ENCODE measurements at regions not wholly inside any gene's neighbourhood (a gene's known extent, or its start where the extent isn't known, plus 50 kb on each side); places are given as distances from the start of the nearest gene placed in this dataset.
"Not testable (repeated sequence)": the region's sequence is repeated elsewhere in the genome, so short reads cannot be mapped to it uniquely, and the experiment has no call there.

DNA sequence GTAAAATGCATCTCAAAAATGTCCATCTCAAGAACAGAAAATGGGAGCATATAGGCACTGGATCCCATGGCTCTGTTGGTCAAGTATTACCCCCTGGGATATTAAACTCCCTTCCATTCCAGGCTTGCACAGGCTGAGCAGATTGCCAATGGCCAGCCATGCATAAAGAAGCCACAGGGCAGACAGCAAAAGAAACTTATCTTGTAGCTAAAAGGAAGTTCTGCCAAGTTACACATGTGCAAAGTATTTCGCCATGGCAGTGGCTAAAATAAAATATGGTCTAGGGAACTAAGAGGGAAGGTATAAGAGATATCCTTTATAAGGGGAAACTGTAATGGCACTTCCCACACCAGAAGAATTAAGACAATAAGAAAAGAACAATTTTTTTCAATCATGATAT lies 415.6 kb upstream of the BTBD3 start:
- H3K4me3 Mint-ChIP-seq = no peak overlapping the region
- no peaks in the 10 kb centered on the region for H3K4me1 Mint-ChIP-seq
- no peaks in the 10 kb centered on the region for H3K36me3 Mint-ChIP-seq (ENCODE audit: low read depth)
- no peak overlapping the region for H3K27ac Mint-ChIP-seq
- H3K27me3 Mint-ChIP-seq = no peaks in the 10 kb centered on the region
- H3K9me3 Mint-ChIP-seq = no peaks in the 10 kb centered on the region
- intact Hi-C loops (cut with micrococcal nuclease) = no loop called here
- DNase-seq = no peak

GRCh38 chr20:11502671-11503070 lies 415.0 kb upstream of the BTBD3 start:
- Mint-ChIP-seq H3K4me3 (no peak overlapping the region), H3K9me3 (no peaks in the 10 kb centered on the region), H3K27ac (no peak overlapping the region), H3K36me3 (ENCODE audit: low read depth) (no peaks in the 10 kb centered on the region), H3K4me1 (no peaks in the 10 kb centered on the region), H3K27me3 (no peaks in the 10 kb centered on the region)
- DNase-seq = no peak
- intact Hi-C loops (cut with micrococcal nuclease) = no loop called here

DNA sequence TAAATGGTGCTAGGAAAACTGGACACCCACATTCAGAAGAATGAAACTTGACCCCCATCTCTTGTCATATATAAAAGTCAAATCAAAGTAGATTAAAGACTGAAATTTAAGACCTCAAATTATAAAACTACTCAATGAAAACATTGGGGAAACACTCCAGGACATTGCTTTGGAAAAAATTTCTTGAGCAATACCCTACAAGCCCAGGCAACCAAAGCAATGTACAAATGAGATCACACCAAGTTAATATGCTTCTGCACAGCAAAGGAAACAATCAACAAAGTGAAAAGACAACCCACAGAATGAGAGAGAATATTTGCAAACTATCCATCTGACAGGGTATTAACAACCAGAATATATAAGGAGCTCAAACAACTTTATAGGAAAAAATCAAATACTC lies 407.9 kb upstream of the BTBD3 start:
- Mint-ChIP-seq H3K27me3 (no peaks in the 10 kb centered on the region), H3K9me3 (no peaks in the 10 kb centered on the region)

GRCh38 chr20:11511821-11512220 lies 405.9 kb upstream of the BTBD3 start:
- Mint-ChIP-seq H3K27me3 (no peaks in the 10 kb centered on the region), H3K36me3 (ENCODE audit: low read depth) (no peaks in the 10 kb centered on the region), H3K4me1 (no peaks in the 10 kb centered on the region), H3K27ac (no peak overlapping the region), H3K9me3 (no peaks in the 10 kb centered on the region), H3K4me3 (no peak overlapping the region)
- intact Hi-C loops (cut with micrococcal nuclease) = no loop called here
- no peak for DNase-seq

More for the DNA sequence above, 407.9 kb upstream of the BTBD3 start:
- H3K36me3 Mint-ChIP-seq (ENCODE audit: low read depth) = no peaks in the 10 kb centered on the region
- intact Hi-C loops (cut with micrococcal nuclease) = no loop called here
- no peaks in the 10 kb centered on the region for H3K4me1 Mint-ChIP-seq
- H3K27ac Mint-ChIP-seq = no peak overlapping the region
- no peak overlapping the region for H3K4me3 Mint-ChIP-seq
- DNase-seq = no peak

- H3K9me3 Mint-ChIP-seq; H3K36me3 Mint-ChIP-seq (ENCODE audit: low read depth); intact Hi-C loops (cut with micrococcal nuclease); H3K27me3 Mint-ChIP-seq; H3K4me3 Mint-ChIP-seq; DNase-seq; H3K27ac Mint-ChIP-seq; H3K4me1 Mint-ChIP-seq: not testable (repeated sequence)
Observed at GRCh38 chr20:11513241-11513745, 404.4 kb upstream of the BTBD3 start.

DNA sequence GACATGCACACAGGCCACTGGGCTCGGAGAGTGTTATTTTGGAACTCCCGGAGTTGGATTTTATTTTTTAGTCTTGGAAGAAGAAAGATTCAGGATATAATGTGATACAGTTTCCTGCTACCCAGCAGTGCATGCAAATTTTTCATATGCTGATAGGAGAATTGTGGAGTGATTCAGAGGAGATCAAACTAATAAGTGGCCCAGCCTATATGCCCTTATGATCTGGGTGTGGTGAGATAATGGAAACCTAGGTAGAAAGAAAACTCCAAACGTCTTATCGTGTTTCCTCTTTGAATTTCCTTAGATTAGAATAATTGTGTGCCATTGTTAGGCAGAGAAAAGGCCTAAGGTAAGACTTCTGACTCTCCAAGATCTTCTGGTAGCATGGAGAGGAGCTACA lies 401.2 kb upstream of the BTBD3 start:
- Mint-ChIP-seq H3K9me3 (no peaks in the 10 kb centered on the region), H3K4me1 (no peaks in the 10 kb centered on the region), H3K27ac (no peak overlapping the region), H3K36me3 (ENCODE audit: low read depth) (no peaks in the 10 kb centered on the region), H3K27me3 (no peaks in the 10 kb centered on the region), H3K4me3 (no peak overlapping the region)
- DNase-seq = no peak
- intact Hi-C loops (cut with micrococcal nuclease) = no loop called here

- no peaks in the 10 kb centered on the region for H3K36me3 Mint-ChIP-seq (ENCODE audit: low read depth)
- intact Hi-C loops (cut with micrococcal nuclease) = no loop called here
- no peak overlapping the region for H3K4me3 Mint-ChIP-seq
- peaks cover 3% of the 10 kb centered on the region for H3K9me3 Mint-ChIP-seq
- H3K4me1 Mint-ChIP-seq = no peaks in the 10 kb centered on the region
- H3K27me3 Mint-ChIP-seq = no peaks in the 10 kb centered on the region
- H3K27ac Mint-ChIP-seq = no peak overlapping the region
- DNase-seq = no peak
Observed at GRCh38 chr20:11520596-11520995, 397.1 kb upstream of the BTBD3 start.

GRCh38 chr20:11521476-11522365 lies 396.0 kb upstream of the BTBD3 start:
- intact Hi-C loops (cut with micrococcal nuclease) = no loop called here
- Mint-ChIP-seq H3K9me3 (peaks cover 6% of the 10 kb centered on the region), H3K27me3 (no peaks in the 10 kb centered on the region), H3K36me3 (ENCODE audit: low read depth) (no peaks in the 10 kb centered on the region), H3K4me1 (no peaks in the 10 kb centered on the region), H3K27ac (no peak overlapping the region), H3K4me3 (no peak overlapping the region)
- DNase-seq = no peak

GRCh38 chr20:11522366-11522741 lies 395.3 kb upstream of the BTBD3 start:
- H3K27me3 Mint-ChIP-seq = no peaks in the 10 kb centered on the region
- no peak overlapping the region for H3K4me3 Mint-ChIP-seq
- H3K36me3 Mint-ChIP-seq (ENCODE audit: low read depth) = no peaks in the 10 kb centered on the region
- peaks cover 7% of the 10 kb centered on the region for H3K9me3 Mint-ChIP-seq
- H3K27ac Mint-ChIP-seq = no peak overlapping the region
- no peak for DNase-seq
- intact Hi-C loops (cut with micrococcal nuclease) = no loop called here
- H3K4me1 Mint-ChIP-seq = no peaks in the 10 kb centered on the region

- intact Hi-C loops (cut with micrococcal nuclease) = no loop called here
- H3K27me3 Mint-ChIP-seq = no peaks in the 10 kb centered on the region
- no peaks in the 10 kb centered on the region for H3K4me1 Mint-ChIP-seq
- no peak overlapping the region for H3K4me3 Mint-ChIP-seq
- no peak overlapping the region for H3K27ac Mint-ChIP-seq
- H3K36me3 Mint-ChIP-seq (ENCODE audit: low read depth) = no peaks in the 10 kb centered on the region
- peaks cover 17% of the 10 kb centered on the region for H3K9me3 Mint-ChIP-seq
- DNase-seq = no peak
Observed at GRCh38 chr20:11529047-11529446, 388.6 kb upstream of the BTBD3 start.

DNA sequence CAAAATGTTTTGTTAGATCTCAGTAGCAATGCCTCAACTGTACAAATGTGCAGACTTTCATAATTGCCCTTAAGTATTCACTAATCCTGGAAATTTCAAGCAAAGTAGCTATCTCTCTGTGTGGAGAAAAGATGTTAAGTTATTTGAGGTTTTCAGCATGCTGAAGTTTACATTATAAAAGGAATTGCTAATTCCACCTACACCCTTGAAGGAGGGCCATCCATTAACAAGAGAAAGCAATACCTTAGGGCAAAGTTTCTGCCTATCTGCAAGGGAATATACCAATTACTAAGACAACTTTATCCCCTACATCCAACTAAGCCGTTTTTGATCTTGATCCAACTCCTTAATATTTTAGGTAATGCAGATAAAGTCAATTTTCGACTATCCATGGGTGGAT lies 380.7 kb upstream of the BTBD3 start:
- DNase-seq = no peak
- no peaks in the 10 kb centered on the region for H3K27me3 Mint-ChIP-seq
- no peaks in the 10 kb centered on the region for H3K4me1 Mint-ChIP-seq
- H3K4me3 Mint-ChIP-seq = no peak overlapping the region
- no peak overlapping the region for H3K27ac Mint-ChIP-seq
- H3K36me3 Mint-ChIP-seq (ENCODE audit: low read depth) = no peaks in the 10 kb centered on the region
- no peaks in the 10 kb centered on the region for H3K9me3 Mint-ChIP-seq
- intact Hi-C loops (cut with micrococcal nuclease) = no loop called here

DNA sequence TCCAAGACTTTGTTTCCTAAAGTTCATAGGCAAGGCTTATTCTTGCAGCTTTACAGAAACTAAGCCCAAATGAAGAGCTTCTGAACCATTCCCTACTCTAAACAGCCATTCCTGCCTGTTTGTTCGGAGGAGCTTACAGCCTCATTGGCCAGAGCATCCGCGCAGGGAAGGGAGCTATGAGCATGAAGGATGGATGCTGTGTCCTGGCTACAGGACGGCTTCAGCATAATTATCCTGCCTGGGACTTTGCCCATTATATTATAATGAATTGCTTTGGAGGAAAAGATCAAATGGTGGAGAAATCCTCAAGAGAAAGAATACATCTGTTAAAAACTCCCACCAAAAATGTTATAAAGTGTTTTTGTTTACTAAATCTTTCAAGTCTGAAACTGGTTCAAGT lies 378.2 kb upstream of the BTBD3 start:
- H3K27me3 Mint-ChIP-seq = no peaks in the 10 kb centered on the region
- H3K4me1 Mint-ChIP-seq = no peaks in the 10 kb centered on the region
- intact Hi-C loops (cut with micrococcal nuclease) = no loop called here
- no peak for DNase-seq
- no peak overlapping the region for H3K27ac Mint-ChIP-seq
- no peak overlapping the region for H3K4me3 Mint-ChIP-seq
- H3K9me3 Mint-ChIP-seq = no peaks in the 10 kb centered on the region
- H3K36me3 Mint-ChIP-seq (ENCODE audit: low read depth) = no peaks in the 10 kb centered on the region

DNA sequence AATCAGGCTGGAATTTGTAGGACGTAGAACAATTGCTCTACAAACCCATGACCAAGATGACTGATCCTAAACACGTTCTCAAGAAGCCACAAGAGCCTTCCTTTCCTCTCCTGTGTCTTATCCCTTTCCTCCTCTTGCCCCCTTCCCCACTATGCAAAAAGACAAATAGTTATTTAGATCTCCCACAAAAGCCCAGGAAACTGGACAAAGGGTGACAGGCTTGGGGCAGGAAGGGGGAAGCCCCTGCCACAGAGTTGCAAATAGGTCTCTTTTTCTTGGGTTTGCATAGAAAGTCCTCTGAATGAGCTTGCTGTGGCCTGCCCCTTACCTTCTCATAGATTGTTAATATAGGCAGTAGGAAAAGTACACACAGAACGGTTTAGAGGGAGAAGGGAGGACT lies 377.1 kb upstream of the BTBD3 start:
- no peaks in the 10 kb centered on the region for H3K9me3 Mint-ChIP-seq
- no peak overlapping the region for H3K4me3 Mint-ChIP-seq
- no peaks in the 10 kb centered on the region for H3K4me1 Mint-ChIP-seq
- DNase-seq = no peak
- intact Hi-C loops (cut with micrococcal nuclease) = no loop called here
- no peak overlapping the region for H3K27ac Mint-ChIP-seq
- H3K27me3 Mint-ChIP-seq = no peaks in the 10 kb centered on the region
- no peaks in the 10 kb centered on the region for H3K36me3 Mint-ChIP-seq (ENCODE audit: low read depth)

GRCh38 chr20:11542645-11543044 lies 375.0 kb upstream of the BTBD3 start:
- Mint-ChIP-seq H3K27me3 (no peaks in the 10 kb centered on the region), H3K4me1 (no peaks in the 10 kb centered on the region)
- intact Hi-C loops (cut with micrococcal nuclease) = no loop called here

More at GRCh38 chr20:11542645-11543044, 375.0 kb upstream of the BTBD3 start:
- Mint-ChIP-seq H3K27ac (no peak overlapping the region), H3K36me3 (ENCODE audit: low read depth) (no peaks in the 10 kb centered on the region), H3K9me3 (no peaks in the 10 kb centered on the region), H3K4me3 (no peak overlapping the region)
- DNase-seq = no peak
